Liver (tissue), 3 donors: ENCODE measurements at regions not wholly inside any gene's neighbourhood (a gene's known extent, or its start where the extent isn't known, plus 50 kb on each side); places are given as distances from the start of the nearest gene placed in this dataset.
"Not testable (repeated sequence)": the region's sequence is repeated elsewhere in the genome, so short reads cannot be mapped to it uniquely, and the experiment has no call there.

Experiments
- ATF3 ChIP-seq: IDR thresholded peaks from 2 replicates; pipeline ENCODE4 v1.6.1; 2016; ENCODE audit warnings: antibody characterized with exemption
- EGR1 ChIP-seq, 2 donors: IDR thresholded peaks; 2 replicates each; pipeline ENCODE4 v1.6.1; 2016 to 2018; ENCODE audit warnings: antibody characterized with exemption in 2 of 2, low read depth in 2 of 2
- FOXA2 ChIP-seq: IDR thresholded peaks from 2 replicates; pipeline ENCODE4 v1.6.1; 2016; ENCODE audit warnings: antibody characterized with exemption
- GABPA ChIP-seq, 2 donors: IDR thresholded peaks in 1 of 2; conservative IDR thresholded peaks in 1 of 2; 2 replicates each; pipeline ENCODE4 v1.6.1; 2016; ENCODE audit warnings: antibody characterized with exemption in 2 of 2, mild to moderate bottlenecking in 1 of 2, moderate library complexity in 1 of 2
- JUND ChIP-seq, 2 donors: IDR thresholded peaks; 2 replicates each; pipeline ENCODE4 v1.6.1; 2016; ENCODE audit warnings: antibody characterized with exemption in 2 of 2
- NR2F2 ChIP-seq: IDR thresholded peaks from 2 replicates; pipeline ENCODE4 v1.6.1; 2016; ENCODE audit warnings: antibody characterized with exemption
- RAD21 ChIP-seq, 2 donors: IDR thresholded peaks; 2 replicates each; pipeline ENCODE4 v1.6.1; 2016; ENCODE audit warnings: antibody characterized with exemption in 2 of 2, mild to moderate bottlenecking in 2 of 2
- REST ChIP-seq: IDR thresholded peaks from 2 replicates; pipeline ENCODE4 v1.6.1; 2016; ENCODE audit warnings: antibody characterized with exemption, mild to moderate bottlenecking
- SP1 ChIP-seq: IDR thresholded peaks from 2 replicates; pipeline ENCODE4 v1.6.1; 2018; ENCODE audit warnings: antibody characterized with exemption, mild to moderate bottlenecking
- TAF1 ChIP-seq: conservative IDR thresholded peaks from 2 replicates; pipeline ENCODE4 v1.6.1; 2016; ENCODE audit warnings: antibody characterized with exemption, mild to moderate bottlenecking
- YY1 ChIP-seq: IDR thresholded peaks from 2 replicates; pipeline ENCODE4 v1.6.1; 2016; ENCODE audit warnings: antibody characterized with exemption, mild to moderate bottlenecking
- TF ChIP-seq, protein P1 (sequence below): fragments of 150-350 bp; IDR thresholded peaks from 2 replicates; pipeline ENCODE4 v1.5.1; 2017; ENCODE audit warnings: improper control_type of control experiment, low read depth, low read length; ENCODE audit not compliant: missing input control
- donor health status: healthy.
- donor health status: healthy.

- TF ChIP-seq EGR1 (IDR thresholded peaks at IDR 0.05; ENCODE audit: low read depth in 2 of 2); REST; RAD21 (IDR thresholded peaks at IDR 0.05); NR2F2; JUND (IDR thresholded peaks at IDR 0.05); ATF3; YY1; SP1; GABPA (IDR thresholded peaks at IDR 0.05 in 1 of 2, conservative IDR thresholded peaks at IDR 0.05 in 1 of 2); TAF1; FOXA2: not testable (repeated sequence)
- TF ChIP-seq, protein P1, sequence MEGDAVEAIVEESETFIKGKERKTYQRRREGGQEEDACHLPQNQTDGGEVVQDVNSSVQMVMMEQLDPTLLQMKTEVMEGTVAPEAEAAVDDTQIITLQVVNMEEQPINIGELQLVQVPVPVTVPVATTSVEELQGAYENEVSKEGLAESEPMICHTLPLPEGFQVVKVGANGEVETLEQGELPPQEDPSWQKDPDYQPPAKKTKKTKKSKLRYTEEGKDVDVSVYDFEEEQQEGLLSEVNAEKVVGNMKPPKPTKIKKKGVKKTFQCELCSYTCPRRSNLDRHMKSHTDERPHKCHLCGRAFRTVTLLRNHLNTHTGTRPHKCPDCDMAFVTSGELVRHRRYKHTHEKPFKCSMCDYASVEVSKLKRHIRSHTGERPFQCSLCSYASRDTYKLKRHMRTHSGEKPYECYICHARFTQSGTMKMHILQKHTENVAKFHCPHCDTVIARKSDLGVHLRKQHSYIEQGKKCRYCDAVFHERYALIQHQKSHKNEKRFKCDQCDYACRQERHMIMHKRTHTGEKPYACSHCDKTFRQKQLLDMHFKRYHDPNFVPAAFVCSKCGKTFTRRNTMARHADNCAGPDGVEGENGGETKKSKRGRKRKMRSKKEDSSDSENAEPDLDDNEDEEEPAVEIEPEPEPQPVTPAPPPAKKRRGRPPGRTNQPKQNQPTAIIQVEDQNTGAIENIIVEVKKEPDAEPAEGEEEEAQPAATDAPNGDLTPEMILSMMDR = not testable (repeated sequence)
Observed at GRCh38 chr2:138250843-138251320, 250.7 kb upstream of the SPOPL start.
